Spinal cord (tissue), 9 donors: ENCODE measurements at regions not wholly inside any gene's neighbourhood (a gene's known extent, or its start where the extent isn't known, plus 50 kb on each side); places are given as distances from the start of the nearest gene placed in this dataset.
"Not testable (repeated sequence)": the region's sequence is repeated elsewhere in the genome, so short reads cannot be mapped to it uniquely, and the experiment has no call there.

Experiments used
- DNase-seq, 6 donors: peaks; one replicate each; pipeline versions ENCODE4 v3.0.0 to v3.0.0-alpha.2; 2013 to 2015; ENCODE audit warnings: low spot score in 6 of 6, low read depth in 4 of 6
- H3K27ac ChIP-seq: one replicate; pipeline ENCODE4 v1.5.1; 2013; ENCODE audit warnings: low read depth, low read length, control low read depth
- H3K27me3 ChIP-seq: one replicate; pipeline ENCODE4 v1.6.1; 2013; ENCODE audit warnings: low read length; ENCODE audit not compliant: control insufficient read depth, insufficient read depth
- H3K36me3 ChIP-seq: one replicate; pipeline ENCODE4 v1.6.1; 2013; ENCODE audit warnings: low read length; ENCODE audit not compliant: control insufficient read depth, insufficient read depth
- H3K4me1 ChIP-seq: one replicate; pipeline ENCODE4 v1.6.1; 2013; ENCODE audit warnings: low read length; ENCODE audit not compliant: control insufficient read depth, insufficient read depth
- H3K4me3 ChIP-seq: one replicate; pipeline ENCODE4 v1.5.1; 2013; ENCODE audit warnings: low read depth, low read length, control low read depth
- H3K9me3 ChIP-seq: one replicate; pipeline ENCODE4 v1.6.1; 2013; ENCODE audit warnings: low read length; ENCODE audit not compliant: control insufficient read depth, insufficient read depth
- WGBS: methylation state at CpG from one replicate; pipeline ENCODE4 v1.1.5; 2013; ENCODE audit warnings: missing lambda C conversion rate; ENCODE audit not compliant: insufficient coverage; 5-methylcytosine and 5-hydroxymethylcytosine counted together
- donor health status: healthy.

GRCh38 chr15:79164043-79164442 is 73.5 kb upstream of the RASGRF1 start:
- DNase-seq = no peak
- H3K27ac ChIP-seq = no peak overlapping the region
- no peaks in the 10 kb centered on the region for H3K36me3 ChIP-seq
- H3K9me3 ChIP-seq = no peaks in the 10 kb centered on the region
- H3K4me1 ChIP-seq = peaks cover 4% of the 10 kb centered on the region
- H3K4me3 ChIP-seq = no peak overlapping the region
- WGBS = 89% methylated on average over 4 of the region's 4 CpGs
- no peaks in the 10 kb centered on the region for H3K27me3 ChIP-seq

- no peaks in the 10 kb centered on the region for H3K27me3 ChIP-seq
- DNase-seq = no peak
- no peak overlapping the region for H3K27ac ChIP-seq
- no peaks in the 10 kb centered on the region for H3K36me3 ChIP-seq
- no peak overlapping the region for H3K4me3 ChIP-seq
- H3K4me1 ChIP-seq = no peaks in the 10 kb centered on the region
- no peaks in the 10 kb centered on the region for H3K9me3 ChIP-seq
These were observed 72.8 kb upstream of the RASGRF1 start for GRCh38 chr15:79163395-79163794.

GRCh38 chr15:79161837-79162508 is 71.4 kb upstream of the RASGRF1 start:
- 25% methylated on average over 1 of the region's 1 CpG for WGBS
- no peaks in the 10 kb centered on the region for H3K27me3 ChIP-seq
- no peak for DNase-seq
- no peak overlapping the region for H3K27ac ChIP-seq
- peaks cover 7% of the 10 kb centered on the region for H3K4me1 ChIP-seq
- H3K36me3 ChIP-seq = no peaks in the 10 kb centered on the region
- H3K4me3 ChIP-seq = no peak overlapping the region
- H3K9me3 ChIP-seq = no peaks in the 10 kb centered on the region

- no peak for DNase-seq
- 82% methylated on average over 2 of the region's 2 CpGs for WGBS
- no peak overlapping the region for H3K27ac ChIP-seq
- H3K4me1 ChIP-seq = peaks cover 7% of the 10 kb centered on the region
- H3K9me3 ChIP-seq = no peaks in the 10 kb centered on the region
- H3K27me3 ChIP-seq = no peaks in the 10 kb centered on the region
- H3K4me3 ChIP-seq = no peak overlapping the region
- H3K36me3 ChIP-seq = no peaks in the 10 kb centered on the region
These were observed 69.6 kb upstream of the RASGRF1 start for GRCh38 chr15:79160211-79160610.

GRCh38 chr15:79157631-79158592 is 67.3 kb upstream of the RASGRF1 start:
- no peak for DNase-seq
- no peaks in the 10 kb centered on the region for H3K36me3 ChIP-seq
- no peaks in the 10 kb centered on the region for H3K9me3 ChIP-seq
- peaks cover 7% of the 10 kb centered on the region for H3K4me1 ChIP-seq
- H3K27me3 ChIP-seq = no peaks in the 10 kb centered on the region
- WGBS = 80% methylated on average over 12 of the region's 13 CpGs
- no peak overlapping the region for H3K27ac ChIP-seq
- no peak overlapping the region for H3K4me3 ChIP-seq

GRCh38 chr15:79156704-79157375 is 66.3 kb upstream of the RASGRF1 start:
- WGBS = 91% methylated on average over 6 of the region's 7 CpGs
- no peak overlapping the region for H3K27ac ChIP-seq
- no peak overlapping the region for H3K4me3 ChIP-seq
- H3K36me3 ChIP-seq = no peaks in the 10 kb centered on the region
- DNase-seq = no peak
- H3K4me1 ChIP-seq = peaks cover 7% of the 10 kb centered on the region
- no peaks in the 10 kb centered on the region for H3K27me3 ChIP-seq
- H3K9me3 ChIP-seq = no peaks in the 10 kb centered on the region

GRCh38 chr15:79154483-79155135 is 64.0 kb upstream of the RASGRF1 start:
- peaks cover 2% of the 10 kb centered on the region for H3K9me3 ChIP-seq
- 4% methylated on average over 5 of the region's 9 CpGs for WGBS
- no peak overlapping the region for H3K27ac ChIP-seq

GRCh38 chr15:79144290-79144689 is 53.7 kb upstream of the RASGRF1 start:
- not testable (repeated sequence) for H3K9me3 ChIP-seq, H3K27ac ChIP-seq, H3K36me3 ChIP-seq, H3K4me3 ChIP-seq, H3K27me3 ChIP-seq, DNase-seq, H3K4me1 ChIP-seq
- WGBS = no CpG with 5 or more reads among the region's 1 CpG

More at GRCh38 chr15:79154483-79155135, 64.0 kb upstream of the RASGRF1 start:
- Histone ChIP-seq H3K4me3 (no peak overlapping the region), H3K36me3 (no peaks in the 10 kb centered on the region), H3K4me1 (peaks cover 7% of the 10 kb centered on the region), H3K27me3 (no peaks in the 10 kb centered on the region)
- DNase-seq = peak; percentile 44 to 95 (median 62)

GRCh38 chr15:79140846-79141570 is 50.4 kb upstream of the RASGRF1 start:
- DNase-seq = no peak
- Histone ChIP-seq H3K4me1 (no peaks in the 10 kb centered on the region), H3K4me3 (no peak overlapping the region), H3K36me3 (no peaks in the 10 kb centered on the region), H3K27ac (no peak overlapping the region), H3K9me3 (peaks cover 4% of the 10 kb centered on the region), H3K27me3 (no peaks in the 10 kb centered on the region)
- no CpG with 5 or more reads among the region's 1 CpG for WGBS
